Midbrain (tissue), 1 donor: ENCODE measurements at regions not wholly inside any gene's neighbourhood (a gene's known extent, or its start where the extent isn't known, plus 50 kb on each side); places are given as distances from the start of the nearest gene placed in this dataset.
"Not testable (repeated sequence)": the region's sequence is repeated elsewhere in the genome, so short reads cannot be mapped to it uniquely, and the experiment has no call there.

Source experiments
- DNase-seq: peaks from one replicate; lab custom pipeline; 2025; lab: John Stamatoyannopoulos, UW

DNA sequence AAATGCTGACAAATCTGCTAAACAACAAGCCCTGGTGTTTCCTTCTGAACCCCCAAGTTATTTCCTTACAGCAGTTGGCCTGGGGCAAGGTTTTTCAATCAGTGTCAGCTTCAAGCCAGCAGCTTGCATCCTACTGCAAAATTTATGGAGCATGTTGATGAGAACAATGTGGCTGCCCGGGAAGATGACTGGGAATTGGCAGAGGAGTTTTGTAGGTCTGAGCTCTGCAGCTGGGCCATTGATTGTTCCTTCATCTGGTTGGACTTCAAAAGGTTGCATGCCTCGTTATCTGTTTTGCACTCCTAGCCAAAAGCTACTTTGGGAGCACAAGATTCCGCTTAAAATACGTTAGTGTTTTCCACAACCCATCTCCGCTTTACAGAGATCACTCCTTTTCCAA, 1030.3 kb upstream of the LCORL start:
- no peak for DNase-seq

DNA sequence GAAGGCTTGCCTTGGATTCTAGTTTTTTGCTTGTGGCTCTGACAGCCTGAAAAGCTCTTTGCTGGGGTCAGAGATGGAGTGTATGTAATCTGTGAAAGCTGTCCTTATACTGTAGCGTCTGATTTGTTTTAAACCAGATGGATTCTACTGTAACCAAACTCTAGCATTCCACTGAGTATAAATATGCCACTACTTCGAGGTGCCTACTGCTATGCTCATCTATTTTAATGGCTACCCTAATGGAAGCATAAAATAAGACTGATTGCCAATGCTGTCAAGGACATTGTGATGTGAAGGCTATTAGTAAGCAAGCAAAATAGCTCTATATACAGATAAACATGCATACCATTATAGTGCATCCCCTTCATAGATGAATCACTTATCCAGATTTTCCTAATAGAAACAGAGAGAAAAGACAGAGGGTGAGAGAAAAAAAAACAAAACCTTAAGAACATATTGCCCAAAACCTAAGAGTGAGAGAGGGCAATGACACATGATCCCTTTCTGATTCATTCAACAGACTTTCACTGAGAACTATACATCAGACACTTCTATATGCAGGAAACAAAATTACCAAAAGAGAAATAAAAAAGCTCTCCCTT, 1025.8 kb upstream of the LCORL start:
- no peak for DNase-seq

DNA sequence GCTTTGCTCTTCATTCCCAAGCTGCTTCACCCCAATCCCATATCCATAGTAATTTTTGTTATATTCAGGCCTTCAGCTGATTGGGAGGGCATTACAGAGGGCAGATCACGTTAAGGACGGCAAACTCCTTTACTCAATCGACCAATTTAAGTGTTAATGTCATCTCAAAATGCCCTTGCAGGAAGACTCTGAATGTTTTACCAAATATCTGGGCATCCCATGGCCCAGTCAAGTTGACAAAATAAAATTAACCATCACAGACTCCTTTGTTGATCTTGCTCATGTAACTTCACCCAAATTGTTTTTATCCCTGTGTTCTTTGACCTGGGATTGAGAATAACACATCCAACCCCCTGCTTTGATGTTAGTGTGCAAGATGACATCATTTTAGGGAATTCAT, 1018.3 kb upstream of the LCORL start:
- DNase-seq = no peak

DNA sequence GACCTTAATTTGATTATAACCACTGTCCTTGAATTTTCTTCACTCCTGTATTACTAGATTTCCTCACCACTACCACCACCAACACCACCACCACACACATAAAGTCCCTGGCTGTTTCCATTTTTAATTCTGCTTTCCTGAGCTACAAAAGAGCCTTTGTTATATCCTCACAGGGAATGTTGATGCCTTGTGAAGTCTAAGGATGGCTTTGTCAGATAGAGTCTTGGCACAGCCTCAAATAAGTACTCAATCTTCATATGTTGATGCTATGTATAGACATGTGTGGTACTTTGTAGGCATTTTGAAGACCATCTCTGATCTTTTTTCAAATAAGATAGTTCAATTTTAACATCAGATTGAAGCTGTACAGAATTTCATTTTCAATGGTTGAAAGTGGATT, 1016.7 kb upstream of the LCORL start:
- DNase-seq = no peak

DNA sequence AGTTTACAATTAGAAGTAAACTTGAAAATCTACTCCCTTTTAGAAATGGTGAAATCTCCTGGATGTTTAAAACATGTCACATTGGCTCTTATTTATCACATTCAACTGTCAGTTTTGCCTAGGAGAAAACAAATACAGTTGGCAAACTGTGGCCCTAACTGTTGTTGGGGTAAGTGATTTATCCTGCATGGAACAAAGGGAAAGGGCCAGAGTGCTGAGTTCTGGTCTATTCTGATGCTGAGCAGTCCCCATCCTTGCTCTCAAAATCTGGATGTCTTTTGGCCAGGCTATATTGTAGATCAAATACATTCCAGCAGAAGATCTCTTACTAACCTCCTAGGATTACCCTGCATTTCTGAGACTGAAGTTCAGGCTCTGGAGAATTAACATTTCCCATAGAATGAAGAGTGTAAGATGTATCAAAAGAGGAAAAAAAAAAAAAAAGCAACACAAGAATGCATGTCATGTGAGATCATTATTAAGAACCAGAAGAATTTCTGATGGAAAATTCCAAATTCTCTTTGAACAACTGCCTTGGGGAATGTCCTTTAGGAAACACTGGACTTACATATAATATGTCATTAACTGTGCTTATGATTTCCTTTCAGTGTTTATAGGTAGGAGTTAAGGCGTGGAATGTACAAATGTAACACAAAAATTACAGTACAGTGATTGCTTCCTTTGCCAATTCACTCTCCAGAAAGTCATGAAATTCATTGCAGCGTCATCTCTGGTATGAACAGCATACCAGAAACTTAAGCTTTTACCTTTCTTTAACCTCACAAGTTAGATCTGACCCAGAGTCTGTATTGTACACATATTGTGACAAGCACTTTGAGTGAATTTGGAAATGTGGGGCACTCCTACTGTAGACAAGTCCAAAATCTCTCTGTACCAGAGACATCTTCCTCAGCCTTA, 1012.5 kb upstream of the LCORL start:
- DNase-seq = no peak

DNA sequence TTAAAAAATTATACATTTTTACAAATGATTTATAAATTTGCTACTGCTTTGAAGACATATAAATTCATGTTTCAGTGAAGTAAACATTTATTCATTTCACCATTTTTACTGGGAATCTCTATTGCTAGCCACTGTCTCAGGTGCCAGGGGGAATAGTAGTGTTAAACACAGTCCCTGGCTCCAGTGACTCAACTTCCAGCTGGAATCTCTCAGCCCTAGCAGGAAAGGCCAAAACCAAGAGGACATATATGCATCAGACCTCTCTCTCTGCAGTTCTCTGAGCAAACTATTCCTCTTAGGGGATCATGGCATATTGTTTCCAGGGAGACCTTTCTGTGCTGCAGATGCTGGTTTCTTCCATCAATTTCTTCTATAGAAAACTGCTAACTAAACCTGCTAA, 1009.0 kb upstream of the LCORL start:
- no peak for DNase-seq

DNA sequence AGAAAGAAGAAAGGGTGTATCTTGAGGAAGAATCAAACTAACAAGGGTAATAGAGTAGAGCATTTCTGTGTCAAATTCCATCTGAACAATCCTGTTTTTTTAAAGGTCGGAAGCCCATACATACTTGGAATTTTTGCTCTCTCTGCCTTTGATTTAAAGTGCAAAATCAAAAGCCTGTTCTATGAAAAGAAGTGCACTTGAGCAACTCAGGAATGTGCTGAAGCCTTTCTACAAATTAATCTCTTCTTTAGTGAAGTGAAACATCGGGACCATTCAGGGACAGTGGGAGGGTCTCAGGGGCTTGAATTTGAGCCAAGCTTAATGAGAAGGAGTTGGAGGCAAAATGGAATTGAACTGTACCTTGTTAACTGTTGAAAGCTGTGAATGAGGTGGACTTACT, 1008.5 kb upstream of the LCORL start:
- no peak for DNase-seq

DNA sequence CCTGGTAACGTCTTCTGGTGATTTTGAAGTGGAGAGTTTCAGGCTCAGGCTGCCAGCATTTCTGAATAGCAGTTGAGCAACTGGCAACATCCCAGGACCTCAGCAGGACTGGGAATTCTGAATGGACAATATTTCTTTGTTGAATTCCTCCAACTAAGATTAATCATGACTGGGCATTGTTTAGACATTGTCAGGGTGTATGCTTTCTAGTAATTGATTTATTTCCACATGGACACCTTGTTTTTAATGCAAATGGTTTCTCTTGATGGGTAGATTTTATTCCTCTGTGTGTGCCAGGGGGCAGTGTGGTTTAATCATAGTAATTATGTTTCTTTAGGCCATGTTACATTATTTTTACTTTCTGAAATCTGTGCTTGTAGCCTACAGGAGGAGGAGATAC, 1004.7 kb upstream of the LCORL start:
- peak; percentile 64 for DNase-seq

DNA sequence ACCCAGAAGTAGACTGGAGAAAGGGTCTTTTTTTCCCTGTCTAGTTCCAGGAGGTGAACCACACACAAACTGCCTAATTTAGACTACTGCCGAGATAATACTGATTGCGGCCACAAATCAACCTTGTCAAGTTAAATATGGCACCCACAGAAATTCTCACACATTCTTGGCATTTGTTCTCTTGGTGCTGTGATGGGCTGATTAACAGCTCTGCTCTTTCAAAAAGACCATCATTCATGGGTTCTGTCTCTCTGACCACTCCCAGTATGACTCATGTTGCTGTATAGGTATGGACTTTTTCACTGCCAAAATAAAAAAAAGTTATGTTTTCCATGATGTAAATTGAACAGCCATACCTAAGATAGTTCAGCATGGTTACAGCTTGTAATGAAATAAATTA, 1003.5 kb upstream of the LCORL start:
- DNase-seq = no peak

DNA sequence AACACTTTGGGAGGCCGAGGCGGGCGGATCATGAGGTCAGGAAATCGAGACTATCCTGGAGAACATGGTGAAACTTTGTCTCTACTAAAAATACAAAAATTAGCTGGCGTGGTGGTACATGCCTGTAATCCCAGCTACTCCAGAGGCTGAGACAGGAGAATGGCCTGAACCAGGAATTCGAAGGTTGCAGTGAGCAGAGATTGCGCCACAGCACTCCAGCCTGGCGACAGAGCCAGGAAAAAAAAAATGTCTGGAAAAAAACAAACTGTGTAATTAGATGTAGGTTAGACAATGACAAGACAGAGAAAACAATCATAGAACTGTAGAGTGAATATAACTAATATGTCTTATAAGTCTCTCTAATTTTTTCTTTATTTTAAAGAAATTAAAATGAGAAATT, 1002.5 kb upstream of the LCORL start:
- DNase-seq = no peak

DNA sequence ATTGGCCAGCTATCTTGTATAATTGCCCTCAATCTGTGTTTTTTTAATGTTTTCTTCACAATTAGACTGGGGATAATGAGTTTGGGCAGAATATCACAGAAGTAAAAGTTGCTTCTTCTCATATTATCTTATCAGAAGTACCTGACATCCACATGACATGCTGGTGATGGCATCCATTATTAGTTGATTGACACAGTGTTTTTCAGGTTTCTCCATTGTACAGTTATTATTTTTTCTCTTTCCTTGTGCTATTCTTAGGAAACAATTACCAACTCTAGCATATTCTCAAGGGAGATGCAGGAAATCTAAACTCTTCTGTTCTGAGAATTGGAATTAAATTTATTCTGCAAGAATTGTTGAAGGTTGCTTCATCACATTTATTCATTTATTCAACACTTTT, 1000.1 kb upstream of the LCORL start:
- DNase-seq = no peak

DNA sequence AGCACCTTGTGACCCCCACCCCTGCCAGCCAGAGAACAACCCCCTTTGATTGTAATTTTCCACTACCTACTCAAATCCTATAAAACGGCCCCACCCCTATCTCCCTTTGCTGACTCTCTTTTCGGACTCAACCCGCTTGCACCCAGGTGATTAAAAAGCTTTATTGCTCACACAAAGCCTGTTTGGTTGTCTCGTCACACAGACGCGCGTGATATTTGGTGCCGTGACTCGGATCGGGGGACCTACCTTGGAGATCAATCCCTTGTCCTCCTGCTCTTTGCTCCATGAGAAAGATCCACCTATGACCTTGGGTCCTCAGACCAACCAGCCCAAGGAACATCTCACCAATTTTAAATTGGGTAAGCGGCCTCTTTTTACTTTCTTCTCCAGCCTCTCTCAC, 995.0 kb upstream of the LCORL start:
- not testable (repeated sequence) for DNase-seq

DNA sequence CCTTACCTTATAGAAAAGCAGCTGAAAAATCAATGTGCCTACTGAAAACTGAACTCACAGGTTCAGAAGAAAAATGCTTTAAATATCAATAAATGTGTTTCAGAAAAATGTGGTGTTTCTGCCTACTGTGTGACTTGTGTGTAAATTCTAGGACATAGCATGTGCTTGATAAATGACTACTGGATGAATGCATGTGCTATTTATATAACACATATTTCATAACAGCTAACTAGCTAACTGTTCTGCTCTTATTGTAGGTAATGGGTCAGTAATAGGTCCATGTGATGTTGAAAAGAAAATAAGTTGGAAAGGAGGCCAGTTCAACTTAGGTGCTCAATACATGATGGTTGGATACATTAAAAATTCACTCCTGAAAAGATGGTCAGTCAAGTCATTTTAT, 993.0 kb upstream of the LCORL start:
- DNase-seq = no peak

DNA sequence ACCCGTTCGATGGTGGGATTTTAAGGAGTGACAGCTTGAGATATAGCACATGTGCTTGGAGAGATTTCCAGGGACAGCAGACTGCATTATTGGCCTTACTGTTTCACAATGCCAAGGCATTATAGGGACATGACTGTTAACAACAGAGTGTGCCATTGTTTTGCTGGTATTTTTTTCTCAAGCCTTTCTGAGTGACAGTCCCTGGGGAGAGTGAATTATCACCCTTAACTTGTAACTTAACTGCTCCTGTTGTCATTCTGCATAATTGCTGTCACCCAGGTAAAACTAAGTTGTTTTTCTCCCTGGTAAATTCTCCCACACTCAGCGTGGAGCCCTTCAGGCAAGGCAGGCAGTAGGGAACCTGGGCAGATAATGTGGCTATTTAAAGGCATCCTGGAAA, 989.2 kb upstream of the LCORL start:
- no peak for DNase-seq

DNA sequence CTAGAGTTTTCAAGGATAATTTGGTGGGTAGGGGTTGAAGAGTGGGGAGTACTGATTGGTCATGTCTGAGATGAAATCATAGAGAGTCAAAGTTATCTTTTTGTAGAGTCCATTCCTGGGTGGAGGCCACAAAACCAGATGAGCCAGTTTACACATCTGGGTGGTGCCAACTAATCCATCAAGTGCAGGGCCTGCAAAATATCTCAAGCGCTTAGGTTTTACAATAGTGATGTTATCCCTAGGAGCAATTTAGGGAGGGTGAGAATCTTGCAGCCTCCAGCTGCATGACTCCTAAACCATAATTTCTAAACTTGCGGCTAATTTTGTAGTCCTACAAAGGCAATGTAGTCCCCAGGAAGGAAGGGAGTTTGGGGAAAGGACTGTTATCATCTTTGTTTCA, 988.3 kb upstream of the LCORL start:
- no peak for DNase-seq

DNA sequence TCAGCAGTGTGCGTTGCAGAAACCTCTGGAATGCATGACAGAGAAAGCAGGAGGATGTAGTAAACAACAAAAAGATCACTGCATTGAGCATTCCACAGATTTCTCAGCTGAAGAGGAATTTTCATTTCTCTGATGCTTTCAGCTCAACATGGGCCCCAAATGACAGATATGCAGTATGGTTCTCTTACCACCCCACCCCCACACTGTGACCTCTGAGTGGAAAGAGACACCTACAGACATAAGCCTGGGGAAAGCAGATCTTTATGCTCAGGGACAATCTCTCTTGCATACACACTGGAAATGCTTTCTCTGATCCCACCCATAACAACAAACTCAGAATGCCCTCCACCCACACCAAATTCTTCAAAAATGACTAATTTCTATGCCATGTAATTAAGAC, 983.7 kb upstream of the LCORL start:
- no peak for DNase-seq

DNA sequence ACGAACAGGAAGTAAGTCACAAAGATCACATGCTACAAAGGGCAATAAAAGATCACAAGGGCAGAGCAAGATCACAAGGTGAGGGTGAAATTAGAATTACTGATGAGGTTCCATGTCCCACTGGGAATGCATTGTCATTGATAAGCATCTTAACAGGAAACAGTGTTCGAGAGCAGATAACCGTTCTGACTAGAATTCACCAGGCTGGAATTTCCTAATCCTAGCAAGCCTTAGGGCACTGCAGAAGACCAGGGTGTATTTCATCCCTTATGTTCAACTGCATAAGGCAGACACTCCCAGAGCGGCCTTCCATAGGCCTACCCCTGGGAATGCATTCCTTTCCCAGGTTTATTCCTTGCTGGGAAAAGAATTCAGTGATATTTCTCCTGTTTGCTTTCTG, 980.6 kb upstream of the LCORL start:
- no peak for DNase-seq

DNA sequence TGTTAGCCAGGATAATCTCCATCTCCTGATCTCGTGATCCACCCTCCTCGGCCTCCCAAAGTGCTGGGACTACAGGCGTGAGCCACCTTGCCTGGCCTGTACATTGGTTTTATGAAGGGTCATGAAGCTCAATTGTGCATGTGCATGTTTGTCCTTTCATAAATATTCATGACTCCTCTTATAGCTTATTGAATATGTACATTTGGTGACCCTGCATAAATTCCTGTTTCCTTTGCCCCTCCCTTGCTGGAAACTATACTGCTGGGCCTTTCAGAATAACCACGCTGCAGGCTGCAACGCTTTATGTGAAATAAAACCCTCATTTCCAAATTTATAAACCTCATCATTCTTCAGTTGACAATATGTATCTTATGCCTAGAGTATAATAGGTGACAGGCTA, 978.0 kb upstream of the LCORL start:
- no peak for DNase-seq

DNA sequence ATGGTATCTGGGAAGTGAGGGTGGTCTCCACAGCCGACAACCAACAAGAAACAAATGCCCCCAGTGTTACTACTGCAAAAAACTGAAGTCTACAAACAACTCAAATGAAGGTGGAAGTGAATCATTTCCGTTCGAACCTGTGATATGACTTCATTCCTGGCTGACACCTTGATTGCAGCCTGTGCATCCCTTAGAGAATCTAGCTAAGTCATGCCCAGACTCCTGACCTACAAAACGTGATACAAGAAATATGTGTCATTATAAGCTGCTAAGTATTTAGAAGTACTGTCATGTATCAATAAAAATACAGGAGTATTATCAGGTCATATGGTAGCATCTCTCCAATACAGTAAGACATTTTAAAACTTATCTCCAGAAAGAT, 959.7 kb upstream of the LCORL start:
- DNase-seq = no peak

DNA sequence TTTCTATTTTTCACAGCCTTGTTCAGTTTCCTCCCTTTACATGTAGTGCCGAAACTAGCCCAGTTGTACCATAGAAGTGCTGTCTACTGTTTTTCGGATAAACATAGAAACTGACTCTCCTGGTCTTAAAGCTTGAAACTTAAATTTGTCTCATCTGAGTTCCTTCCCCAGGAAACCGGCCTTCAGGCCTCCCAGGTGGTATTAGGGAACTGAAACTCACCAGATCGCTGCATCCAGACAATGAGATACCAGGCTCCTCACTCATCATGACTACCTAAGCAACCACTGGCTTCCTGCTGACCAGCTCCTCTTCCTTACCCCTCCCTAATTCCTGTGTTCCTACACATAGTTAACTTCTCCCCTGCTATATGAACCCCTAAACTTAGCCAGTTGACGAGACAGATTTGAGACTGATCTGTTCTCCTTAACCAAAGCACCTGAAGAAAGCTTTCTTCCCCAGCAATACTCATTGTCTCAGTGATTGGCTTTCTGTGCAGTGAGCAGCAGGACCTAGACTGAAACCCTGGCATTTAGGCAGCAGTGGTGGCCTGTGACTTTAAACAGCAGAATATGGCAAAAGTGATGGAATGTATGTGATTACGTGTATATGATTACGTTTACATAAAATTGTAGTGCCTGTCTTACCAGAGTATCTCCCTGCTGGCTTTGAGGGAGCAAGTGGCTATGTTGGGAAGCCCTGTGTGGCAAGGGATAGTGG, 959.1 kb upstream of the LCORL start:
- no peak for DNase-seq

DNA sequence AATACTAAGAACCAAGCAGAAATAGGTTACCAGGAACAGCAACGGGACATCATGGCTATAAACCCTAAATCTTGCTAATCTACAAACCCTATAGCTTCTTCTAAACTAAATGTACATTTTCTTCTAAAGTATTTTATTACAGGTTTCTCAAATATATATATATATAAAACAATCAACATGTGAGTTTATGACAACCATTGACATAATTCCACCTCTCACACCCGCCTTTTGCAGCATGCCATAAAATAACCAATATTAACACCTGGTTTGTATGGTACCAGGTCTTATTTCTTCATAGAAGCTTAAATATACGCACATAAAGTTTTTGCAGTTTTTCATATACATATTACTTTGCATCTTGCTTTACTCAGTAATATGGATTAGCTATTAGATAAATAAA, 955.3 kb upstream of the LCORL start:
- no peak for DNase-seq

DNA sequence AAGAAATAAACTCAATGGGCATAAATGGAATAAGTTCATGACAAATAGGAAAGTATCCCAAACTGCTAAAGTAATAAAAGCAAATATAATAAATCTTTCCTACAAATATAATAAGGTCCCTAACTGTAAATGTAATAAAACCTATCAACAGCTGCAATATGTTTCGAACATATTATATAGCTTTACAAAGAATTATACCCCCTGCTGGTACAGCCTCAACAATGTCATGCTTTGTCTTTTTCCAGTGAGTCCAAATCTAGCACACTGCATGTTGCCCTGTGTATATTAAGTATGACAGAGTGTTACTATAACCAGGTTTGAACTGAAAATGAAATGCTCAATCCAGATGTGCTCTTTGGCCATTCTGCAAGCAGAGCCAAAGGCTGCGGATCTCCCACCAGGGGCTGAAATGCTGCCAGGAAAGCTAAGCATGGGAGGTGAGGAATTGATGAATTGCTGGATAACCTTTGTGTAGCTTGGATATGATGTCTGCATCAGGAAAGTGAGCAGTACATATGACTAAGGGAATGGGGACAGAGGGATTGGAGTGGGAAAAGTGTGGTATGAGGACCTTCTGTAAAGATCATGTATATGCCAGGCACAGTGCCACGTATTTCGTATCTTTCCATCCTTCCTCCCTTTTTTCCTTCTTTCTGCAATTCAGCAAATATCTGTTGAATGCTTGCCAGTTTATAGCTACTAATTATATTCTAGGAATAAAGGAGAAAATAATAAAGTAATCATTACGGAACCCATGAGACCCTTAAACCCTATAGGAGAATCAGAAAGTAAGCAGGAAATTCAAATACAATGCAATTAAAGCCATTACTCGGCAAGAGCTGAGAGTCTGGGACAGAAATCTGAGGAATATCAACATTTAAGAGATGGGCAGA, 954.6 kb upstream of the LCORL start:
- no peak for DNase-seq
